GM12878 (cell line): ENCODE measurements at regions not wholly inside any gene's neighbourhood (a gene's known extent, or its start where the extent isn't known, plus 50 kb on each side); places are given as distances from the start of the nearest gene placed in this dataset.

ENCODE experiments used
- FOS ChIP-seq: IDR thresholded peaks from 3 replicates; pipeline ENCODE4 v1.6.1; 2011; ENCODE audit warnings: borderline replicate concordance; ENCODE audit not compliant: insufficient read length; ENCODE audit errors: extremely low read depth
- REST ChIP-seq: IDR thresholded peaks from 2 replicates; pipeline ENCODE4 v1.6.1; 2012; ENCODE audit warnings: mild to moderate bottlenecking, low read depth, low read length
- TAF1 ChIP-seq: IDR thresholded peaks from 2 replicates; pipeline ENCODE4 v1.6.1; 2011; ENCODE audit warnings: mild to moderate bottlenecking, low read depth, low read length, borderline replicate concordance

DNA sequence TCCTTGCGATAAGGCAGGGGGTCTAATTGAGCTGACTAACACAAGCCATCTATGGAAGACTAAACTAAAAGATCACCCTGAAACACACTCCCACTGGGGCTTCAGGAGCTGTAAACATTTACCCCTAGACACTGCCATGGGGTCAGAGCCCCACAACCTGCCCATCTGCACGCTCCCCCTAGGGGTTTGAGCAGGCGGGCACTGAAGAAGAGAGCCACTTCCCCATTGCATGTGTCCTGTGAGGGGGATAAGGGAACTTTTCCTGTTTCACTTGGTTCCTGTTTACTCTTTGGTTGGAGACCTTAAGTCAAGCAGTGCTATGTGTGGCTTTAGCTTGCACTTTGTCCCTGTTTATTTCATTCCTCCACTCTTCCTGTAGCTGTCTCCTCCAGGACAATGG lies 1929.5 kb upstream of the CDH9 start:
- TF ChIP-seq REST (no peak), TAF1 (no peak), FOS (no peak)
